ENCODE measurements at regions not wholly inside any gene's neighbourhood (a gene's known extent, or its start where the extent isn't known, plus 50 kb on each side); places are given as distances from the start of the nearest gene placed in this dataset.

GRCh38 chr14:97832776-97833175 lies 1035.6 kb downstream of the VRK1 start:
- CTCF ChIA-PET: no interaction called here
- no peak for DNase-seq (ENCODE audit: low read depth, low spot score)
- no peak for TF ChIP-seq CTCF (IDR thresholded peaks at IDR 0.05; ENCODE audit: low read depth, low read length)
- H3K9me3 ChIP-seq (ENCODE audit: control insufficient read depth, insufficient read depth, low read length): peaks cover 53% of the 10 kb centered on the region
- POLR2A ChIA-PET: no interaction called here
- H3K27ac ChIP-seq (ENCODE audit: low read depth, low read length): no peak overlapping the region
- H3K27me3 ChIP-seq (ENCODE audit: control insufficient read depth, insufficient read depth, low read length): no peaks in the 10 kb centered on the region
- no peak overlapping the region for H3K4me3 ChIP-seq (ENCODE audit: low read depth, low read length)

- Histone ChIP-seq H3K27me3 (ENCODE audit: control insufficient read depth, insufficient read depth, low read length) (no peaks in the 10 kb centered on the region), H3K9me3 (ENCODE audit: control insufficient read depth, insufficient read depth, low read length) (peaks cover 72% of the 10 kb centered on the region), H3K27ac (ENCODE audit: low read depth, low read length) (no peak overlapping the region), H3K4me3 (ENCODE audit: low read depth, low read length) (no peak overlapping the region)
- POLR2A ChIA-PET: no interaction called here
- no peak for TF ChIP-seq CTCF (IDR thresholded peaks at IDR 0.05; ENCODE audit: low read depth, low read length)
- no peak for DNase-seq (ENCODE audit: low read depth, low spot score)
- CTCF ChIA-PET: no interaction called here
These were observed 1041.8 kb downstream of the VRK1 start for GRCh38 chr14:97838986-97839385.

GRCh38 chr14:97840159-97840558 lies 1043.0 kb downstream of the VRK1 start:
- no peak for DNase-seq (ENCODE audit: low read depth, low spot score)
- TF ChIP-seq CTCF (IDR thresholded peaks at IDR 0.05; ENCODE audit: low read depth, low read length): no peak
- H3K27me3 ChIP-seq (ENCODE audit: control insufficient read depth, insufficient read depth, low read length): no peaks in the 10 kb centered on the region
- H3K4me3 ChIP-seq (ENCODE audit: low read depth, low read length): no peak overlapping the region
- CTCF ChIA-PET: no interaction called here
- no peak overlapping the region for H3K27ac ChIP-seq (ENCODE audit: low read depth, low read length)
- H3K9me3 ChIP-seq (ENCODE audit: control insufficient read depth, insufficient read depth, low read length): peaks cover 69% of the 10 kb centered on the region
- POLR2A ChIA-PET: no interaction called here

GRCh38 chr14:97841762-97842161 lies 1044.6 kb downstream of the VRK1 start:
- TF ChIP-seq CTCF (IDR thresholded peaks at IDR 0.05; ENCODE audit: low read depth, low read length): no peak
- ChIA-PET CTCF (no interaction called here), POLR2A (no interaction called here)
- Histone ChIP-seq H3K4me3 (ENCODE audit: low read depth, low read length) (no peak overlapping the region), H3K27ac (ENCODE audit: low read depth, low read length) (no peak overlapping the region), H3K27me3 (ENCODE audit: control insufficient read depth, insufficient read depth, low read length) (no peaks in the 10 kb centered on the region), H3K9me3 (ENCODE audit: control insufficient read depth, insufficient read depth, low read length) (peaks cover 54% of the 10 kb centered on the region)
- DNase-seq (ENCODE audit: low read depth, low spot score): no peak

- CTCF ChIA-PET: no interaction called here
- no peak for TF ChIP-seq CTCF (IDR thresholded peaks at IDR 0.05; ENCODE audit: low read depth, low read length)
- POLR2A ChIA-PET: no interaction called here
These were observed 1045.9 kb downstream of the VRK1 start for GRCh38 chr14:97843066-97843465.

More at GRCh38 chr14:97843066-97843465, 1045.9 kb downstream of the VRK1 start:
- Histone ChIP-seq H3K27ac (ENCODE audit: low read depth, low read length) (no peak overlapping the region), H3K4me3 (ENCODE audit: low read depth, low read length) (no peak overlapping the region), H3K27me3 (ENCODE audit: control insufficient read depth, insufficient read depth, low read length) (no peaks in the 10 kb centered on the region), H3K9me3 (ENCODE audit: control insufficient read depth, insufficient read depth, low read length) (peaks cover 46% of the 10 kb centered on the region)
- no peak for DNase-seq (ENCODE audit: low read depth, low spot score)

All from AG04450 (cell line).